ENCODE measurements at regions not wholly inside any gene's neighbourhood (a gene's known extent, or its start where the extent isn't known, plus 50 kb on each side); places are given as distances from the start of the nearest gene placed in this dataset.

- TF ChIP-seq, protein P1, sequence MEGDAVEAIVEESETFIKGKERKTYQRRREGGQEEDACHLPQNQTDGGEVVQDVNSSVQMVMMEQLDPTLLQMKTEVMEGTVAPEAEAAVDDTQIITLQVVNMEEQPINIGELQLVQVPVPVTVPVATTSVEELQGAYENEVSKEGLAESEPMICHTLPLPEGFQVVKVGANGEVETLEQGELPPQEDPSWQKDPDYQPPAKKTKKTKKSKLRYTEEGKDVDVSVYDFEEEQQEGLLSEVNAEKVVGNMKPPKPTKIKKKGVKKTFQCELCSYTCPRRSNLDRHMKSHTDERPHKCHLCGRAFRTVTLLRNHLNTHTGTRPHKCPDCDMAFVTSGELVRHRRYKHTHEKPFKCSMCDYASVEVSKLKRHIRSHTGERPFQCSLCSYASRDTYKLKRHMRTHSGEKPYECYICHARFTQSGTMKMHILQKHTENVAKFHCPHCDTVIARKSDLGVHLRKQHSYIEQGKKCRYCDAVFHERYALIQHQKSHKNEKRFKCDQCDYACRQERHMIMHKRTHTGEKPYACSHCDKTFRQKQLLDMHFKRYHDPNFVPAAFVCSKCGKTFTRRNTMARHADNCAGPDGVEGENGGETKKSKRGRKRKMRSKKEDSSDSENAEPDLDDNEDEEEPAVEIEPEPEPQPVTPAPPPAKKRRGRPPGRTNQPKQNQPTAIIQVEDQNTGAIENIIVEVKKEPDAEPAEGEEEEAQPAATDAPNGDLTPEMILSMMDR (IDR thresholded peaks at IDR 0.05) = no peak
- TF ChIP-seq EP300 (IDR thresholded peaks at IDR 0.05) (no peak), POLR2A (IDR thresholded peaks at IDR 0.05) (no peak)
These were observed 357.4 kb upstream of the ACVR2A start for GRCh38 chr2:147487286-147487977.
